DOHH2 (cell line): ENCODE measurements at regions not wholly inside any gene's neighbourhood (a gene's known extent, or its start where the extent isn't known, plus 50 kb on each side); places are given as distances from the start of the nearest gene placed in this dataset.

Experiments used
- CTCF ChIP-seq: fragments of 200-600 bp; sonication (generic); IDR thresholded peaks from one replicate; pipeline ENCODE4 v1.5.1; 2014; ENCODE audit warnings: antibody characterized with exemption, mild to moderate bottlenecking, low read depth, low read length; ENCODE audit not compliant: poor library complexity, severe bottlenecking
- EZH2phosphoT487 ChIP-seq: fragments of 200-600 bp; sonication (generic); IDR thresholded peaks from 2 replicates; pipeline ENCODE4 v1.6.1; 2017; ENCODE audit warnings: borderline replicate concordance, mild to moderate bottlenecking, antibody characterized with exemption, low read length, moderate library complexity, mixed read lengths

GRCh38 chr3:15894382-15894781, 96.6 kb upstream of the ANKRD28 start:
- no peak for TF ChIP-seq CTCF
- no peak for TF ChIP-seq EZH2phosphoT487
